ENCODE measurements at regions not wholly inside any gene's neighbourhood (a gene's known extent, or its start where the extent isn't known, plus 50 kb on each side); places are given as distances from the start of the nearest gene placed in this dataset.

DNA sequence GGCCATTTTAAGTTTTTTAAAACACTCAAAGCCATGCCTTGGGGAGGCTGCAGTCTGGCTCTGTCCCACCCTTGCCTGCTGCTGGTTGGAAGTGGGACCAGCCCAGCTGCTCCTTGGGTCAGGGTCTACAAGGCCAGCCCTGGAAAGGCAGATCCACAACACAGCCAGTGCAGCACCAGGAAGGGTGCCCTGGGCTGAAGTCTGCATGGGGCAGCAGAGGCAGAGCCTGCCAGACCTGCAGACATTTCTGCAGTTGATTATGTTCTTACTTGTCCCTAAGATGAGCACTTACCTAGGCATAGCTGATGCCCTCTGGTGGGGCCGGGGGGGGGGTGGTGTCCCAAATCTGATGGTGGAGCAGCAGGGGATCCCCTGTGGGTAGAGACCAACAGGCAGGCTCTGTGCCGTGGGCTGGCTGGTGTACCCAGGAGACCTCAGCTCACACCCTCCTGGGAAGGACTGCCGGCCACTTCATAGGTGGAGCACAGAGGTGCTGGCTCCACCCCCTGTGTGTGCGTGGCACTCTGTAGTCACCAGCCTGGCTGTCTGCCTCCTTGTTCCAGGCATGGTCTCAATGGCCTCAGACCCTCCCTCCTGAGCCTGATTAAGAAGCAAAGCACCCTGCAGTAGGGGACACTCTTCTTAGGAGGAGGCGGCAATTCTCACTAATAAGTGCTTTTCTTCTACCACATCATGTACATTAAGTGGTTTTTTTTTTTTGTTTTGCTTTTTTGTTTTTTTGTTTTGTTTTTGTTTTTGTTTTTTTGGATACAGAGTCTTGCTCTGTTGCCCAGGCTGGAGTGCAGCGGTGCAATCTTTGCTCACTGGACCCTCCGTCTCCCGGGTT lies 97.4 kb upstream of the KLF13 start:
- Histone ChIP-seq H3K36me3 (ENCODE audit: insufficient read depth) (no peaks in the 10 kb centered on the region), H3K4me3 (IDR thresholded peaks at IDR 0.05; ENCODE audit: insufficient read depth, low read depth, low read length) (peak overlapping the region; percentile 21), H3K27me3 (ENCODE audit: insufficient read depth, low read depth) (no peaks in the 10 kb centered on the region), H3K4me1 (ENCODE audit: low read depth, poor library complexity, severe bottlenecking) (peaks cover 45% of the 10 kb centered on the region), H3K27ac (peak overlapping the region; percentile 58), H3K79me2 (ENCODE audit: insufficient read depth, low read depth) (peaks cover 27% of the 10 kb centered on the region), H4K20me1 (ENCODE audit: insufficient read depth) (no peaks in the 10 kb centered on the region), H3K4me2 (peak overlapping the region; percentile 88), H2AFZ (ENCODE audit: low read depth) (peak overlapping the region; percentile 31; the same call in 1 of the 2 replicates), H3K9ac (peak overlapping the region; percentile 68)
- TF ChIP-seq, protein P1, sequence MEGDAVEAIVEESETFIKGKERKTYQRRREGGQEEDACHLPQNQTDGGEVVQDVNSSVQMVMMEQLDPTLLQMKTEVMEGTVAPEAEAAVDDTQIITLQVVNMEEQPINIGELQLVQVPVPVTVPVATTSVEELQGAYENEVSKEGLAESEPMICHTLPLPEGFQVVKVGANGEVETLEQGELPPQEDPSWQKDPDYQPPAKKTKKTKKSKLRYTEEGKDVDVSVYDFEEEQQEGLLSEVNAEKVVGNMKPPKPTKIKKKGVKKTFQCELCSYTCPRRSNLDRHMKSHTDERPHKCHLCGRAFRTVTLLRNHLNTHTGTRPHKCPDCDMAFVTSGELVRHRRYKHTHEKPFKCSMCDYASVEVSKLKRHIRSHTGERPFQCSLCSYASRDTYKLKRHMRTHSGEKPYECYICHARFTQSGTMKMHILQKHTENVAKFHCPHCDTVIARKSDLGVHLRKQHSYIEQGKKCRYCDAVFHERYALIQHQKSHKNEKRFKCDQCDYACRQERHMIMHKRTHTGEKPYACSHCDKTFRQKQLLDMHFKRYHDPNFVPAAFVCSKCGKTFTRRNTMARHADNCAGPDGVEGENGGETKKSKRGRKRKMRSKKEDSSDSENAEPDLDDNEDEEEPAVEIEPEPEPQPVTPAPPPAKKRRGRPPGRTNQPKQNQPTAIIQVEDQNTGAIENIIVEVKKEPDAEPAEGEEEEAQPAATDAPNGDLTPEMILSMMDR (conservative IDR thresholded peaks at IDR 0.05; ENCODE audit: low read depth, low read length) = no peak

DNA sequence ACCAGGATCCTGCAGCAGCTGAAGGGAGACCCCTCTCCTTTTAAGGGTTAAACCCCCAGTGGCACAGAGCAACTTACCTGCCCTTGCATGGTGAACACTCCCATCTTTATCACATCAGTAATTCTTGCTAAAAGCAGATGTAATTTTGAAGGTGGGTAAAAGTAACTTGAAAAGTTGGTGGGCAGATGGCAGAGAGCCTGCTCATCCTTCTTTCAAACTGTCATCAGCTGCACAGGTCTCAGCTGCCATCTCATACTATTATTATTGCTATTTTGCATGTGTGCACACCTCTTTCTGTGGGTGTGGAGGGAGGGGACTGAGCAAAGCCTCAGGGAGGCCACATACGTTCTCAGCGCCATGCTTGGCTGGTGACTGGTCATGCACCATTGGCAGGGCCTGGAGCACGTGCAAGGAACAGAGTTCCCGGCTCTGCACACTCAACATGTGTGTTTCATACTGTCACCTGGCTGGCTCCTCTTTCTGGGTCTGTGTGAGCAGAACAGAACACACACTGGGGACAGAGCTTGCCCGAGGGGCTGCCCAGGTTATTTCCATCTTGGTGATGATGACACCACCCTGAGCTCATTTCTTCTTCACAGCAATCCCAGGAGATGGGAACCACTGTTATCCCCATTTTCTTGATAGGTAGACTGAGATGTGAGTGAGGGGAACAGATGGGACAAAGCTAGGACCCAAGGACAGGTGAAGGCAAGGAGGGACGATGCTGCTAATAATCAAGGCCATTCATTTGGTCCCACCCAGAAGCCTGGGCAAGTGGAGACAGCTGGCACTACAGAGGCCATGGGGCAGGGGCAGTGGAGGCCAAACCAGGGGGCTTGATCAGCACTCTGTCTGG lies 95.8 kb upstream of the KLF13 start:
- no peaks in the 10 kb centered on the region for H3K36me3 ChIP-seq (ENCODE audit: insufficient read depth)
- H3K4me1 ChIP-seq (ENCODE audit: low read depth, poor library complexity, severe bottlenecking) = peaks cover 57% of the 10 kb centered on the region
- H3K27me3 ChIP-seq (ENCODE audit: insufficient read depth, low read depth) = no peaks in the 10 kb centered on the region
- H3K9ac ChIP-seq = no peak overlapping the region
- H3K4me2 ChIP-seq = no peak overlapping the region
- peaks cover 27% of the 10 kb centered on the region for H3K79me2 ChIP-seq (ENCODE audit: insufficient read depth, low read depth)
- no peak overlapping the region for H2AFZ ChIP-seq (ENCODE audit: low read depth)
- H4K20me1 ChIP-seq (ENCODE audit: insufficient read depth) = no peaks in the 10 kb centered on the region
- TF ChIP-seq, protein P1 (conservative IDR thresholded peaks at IDR 0.05; ENCODE audit: low read depth, low read length) = no peak
- H3K27ac ChIP-seq = no peak overlapping the region
- H3K4me3 ChIP-seq (IDR thresholded peaks at IDR 0.05; ENCODE audit: insufficient read depth, low read depth, low read length) = no peak overlapping the region

DNA sequence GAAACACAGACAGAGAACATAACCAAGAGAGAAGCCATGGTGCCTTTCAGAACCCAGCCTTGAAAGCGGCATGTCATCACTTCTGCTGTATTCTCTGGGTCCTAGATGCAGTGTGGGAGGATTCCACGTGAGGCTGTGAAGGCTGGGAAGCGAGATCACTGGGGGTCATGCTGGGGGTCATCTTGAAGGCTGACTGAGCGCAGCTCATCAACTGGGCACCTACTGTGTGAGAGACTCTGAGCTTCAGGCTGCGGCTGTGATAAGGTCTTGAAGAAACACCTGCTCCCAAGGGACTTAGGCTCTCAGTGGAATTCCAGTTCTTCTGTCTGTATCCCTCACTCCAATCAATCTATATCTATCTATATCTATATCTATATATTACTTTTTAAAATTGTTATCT lies 91.8 kb upstream of the KLF13 start:
- Histone ChIP-seq H3K79me2 (ENCODE audit: insufficient read depth, low read depth) (no peaks in the 10 kb centered on the region), H3K4me3 (IDR thresholded peaks at IDR 0.05; ENCODE audit: insufficient read depth, low read depth, low read length) (no peak overlapping the region), H3K27ac (no peak overlapping the region), H3K36me3 (ENCODE audit: insufficient read depth) (no peaks in the 10 kb centered on the region), H2AFZ (ENCODE audit: low read depth) (no peak overlapping the region), H3K9ac (no peak overlapping the region), H3K4me2 (no peak overlapping the region), H4K20me1 (ENCODE audit: insufficient read depth) (no peaks in the 10 kb centered on the region), H3K27me3 (ENCODE audit: insufficient read depth, low read depth) (no peaks in the 10 kb centered on the region), H3K4me1 (ENCODE audit: low read depth, poor library complexity, severe bottlenecking) (peaks cover 37% of the 10 kb centered on the region)
- TF ChIP-seq, protein P1 (conservative IDR thresholded peaks at IDR 0.05; ENCODE audit: low read depth, low read length) = no peak

DNA sequence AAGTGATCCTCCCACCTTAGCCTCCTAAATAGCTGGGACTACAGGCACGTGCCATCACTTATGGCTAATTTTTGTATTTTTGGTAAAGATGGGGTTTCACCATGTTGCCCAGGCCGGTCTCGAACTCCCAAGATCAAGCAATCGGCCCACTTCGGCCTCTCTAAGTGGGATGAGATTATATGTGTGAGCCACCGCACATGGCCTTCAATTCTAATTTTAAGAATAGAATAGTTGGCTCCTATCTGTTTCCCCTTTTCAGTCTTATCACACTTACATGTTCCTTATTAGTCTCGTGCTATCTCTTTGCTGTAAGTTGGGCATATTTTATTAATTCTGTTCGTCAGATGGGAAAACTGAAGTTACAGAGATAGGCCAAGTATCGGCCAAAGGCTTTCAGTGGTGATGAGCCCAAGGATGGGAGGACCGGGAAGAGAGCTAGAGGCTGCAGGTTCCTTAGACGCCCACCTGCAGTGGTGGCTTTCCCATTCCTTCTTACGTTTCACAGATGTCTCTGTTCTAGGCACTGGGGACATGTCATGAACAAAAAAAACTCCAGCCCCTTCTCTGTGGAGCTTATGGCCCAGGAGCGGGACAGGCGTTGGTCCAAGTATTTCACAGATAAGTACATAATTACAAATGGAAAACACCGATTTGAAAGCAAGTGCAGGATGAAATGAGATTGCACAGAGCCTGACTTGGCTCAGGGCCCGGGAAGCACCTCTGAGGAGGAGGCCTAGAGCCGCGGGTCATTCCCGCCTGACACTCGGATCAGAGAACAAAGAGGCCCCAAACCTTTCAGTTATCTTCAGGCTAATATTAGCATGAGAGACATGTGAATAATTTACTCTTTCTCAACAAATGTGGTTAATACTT lies 91.1 kb upstream of the KLF13 start:
- Histone ChIP-seq H3K9ac (no peak overlapping the region; the same call in 1 of the 2 replicates), H3K27ac (peak overlapping the region; percentile 46), H3K79me2 (ENCODE audit: insufficient read depth, low read depth) (no peaks in the 10 kb centered on the region), H4K20me1 (ENCODE audit: insufficient read depth) (no peaks in the 10 kb centered on the region), H3K4me2 (peak overlapping the region; percentile 27; the same call in 1 of the 2 replicates), H2AFZ (ENCODE audit: low read depth) (peak overlapping the region; percentile 28; the same call in 1 of the 2 replicates), H3K27me3 (ENCODE audit: insufficient read depth, low read depth) (no peaks in the 10 kb centered on the region), H3K4me1 (ENCODE audit: low read depth, poor library complexity, severe bottlenecking) (peaks cover 29% of the 10 kb centered on the region), H3K36me3 (ENCODE audit: insufficient read depth) (no peaks in the 10 kb centered on the region), H3K4me3 (IDR thresholded peaks at IDR 0.05; ENCODE audit: insufficient read depth, low read depth, low read length) (no peak overlapping the region)
- TF ChIP-seq, protein P1 (conservative IDR thresholded peaks at IDR 0.05; ENCODE audit: low read depth, low read length) = no peak
